ENCODE measurements at regions not wholly inside any gene's neighbourhood (a gene's known extent, or its start where the extent isn't known, plus 50 kb on each side); places are given as distances from the start of the nearest gene placed in this dataset.
A peak's percentile ranks its signal among the peaks of the same experiment; 100 is the strongest.
"Not testable (repeated sequence)": the region's sequence is repeated elsewhere in the genome, so short reads cannot be mapped to it uniquely, and the experiment has no call there.

- H3K27ac ChIP-seq (ENCODE audit: low read depth in 1 of 2, low read length in 2 of 2) = no peak overlapping the region
- H3K79me2 ChIP-seq (ENCODE audit: insufficient read depth, low read length) = no peaks in the 10 kb centered on the region
- Mint-ChIP-seq H3K9me3 (peaks cover 6 to 22% (median 16%) of the 10 kb centered on the region in 7 donors), H3K27me3 (ENCODE audit: low read depth in 3 of 3) (peaks cover 5 to 9% (median 8%) of the 10 kb centered on the region in 3 donors), H3K36me3 (no peaks in the 10 kb centered on the region), H3K27ac (peak overlapping the region in 1 of 7 donors; percentile 37), H3K4me3 (no peak overlapping the region), H3K4me1 (peaks cover 5% of the 10 kb centered on the region)
- DNase-seq = no peak
- intact Hi-C loops (cut with micrococcal nuclease) = no loop called here
- no peak overlapping the region for H3K9ac ChIP-seq (ENCODE audit: insufficient read depth, low read length, poor library complexity, severe bottlenecking)
- H3K4me2 ChIP-seq (replicated peaks; ENCODE audit: extremely low read depth, low read length, poor library complexity, severe bottlenecking) = no peak overlapping the region
- H4K20me1 ChIP-seq (ENCODE audit: insufficient read depth, low read length) = no peaks in the 10 kb centered on the region
- no peaks in the 10 kb centered on the region for H3K36me3 ChIP-seq (replicated peaks in 1 of 2; ENCODE audit: control insufficient read depth in 1 of 2, insufficient read depth in 2 of 2, low read length in 2 of 2)
- TF ChIP-seq CTCF (IDR thresholded peaks at IDR 0.05) = no peak
- no peaks in the 10 kb centered on the region for H3K27me3 ChIP-seq (ENCODE audit: control insufficient read depth in 2 of 2, insufficient read depth in 2 of 2, low read length in 2 of 2)
- no peak overlapping the region for H2AFZ ChIP-seq (ENCODE audit: insufficient read depth, low read depth, low read length, poor library complexity, severe bottlenecking)
- no peak overlapping the region for H3K4me3 ChIP-seq (replicated peaks in 1 of 3; ENCODE audit: low read depth in 2 of 3, low read length in 3 of 3)
- peaks cover 4 to 21% of the 10 kb centered on the region in 2 donors for H3K9me3 ChIP-seq (replicated peaks in 1 of 2; ENCODE audit: control insufficient read depth in 1 of 2, insufficient read depth in 1 of 2, low read length in 2 of 2)
- 85% methylated on average over 10 of the region's 11 CpGs for WGBS (ENCODE audit: insufficient coverage)
- no peaks in the 10 kb centered on the region for H3K4me1 ChIP-seq (ENCODE audit: control insufficient read depth in 1 of 2, insufficient read depth in 2 of 2, low read length in 2 of 2)
Measured at GRCh38 chr16:10280262-10281170, 98.3 kb upstream of the GRIN2A start.

GRCh38 chr16:10282367-10282766 lies 100.1 kb upstream of the GRIN2A start:
- no peak overlapping the region for H3K27ac Mint-ChIP-seq
- intact Hi-C loops (cut with micrococcal nuclease) = no loop called here
- H3K36me3 ChIP-seq (replicated peaks in 1 of 2; ENCODE audit: control insufficient read depth in 1 of 2, insufficient read depth in 2 of 2, low read length in 2 of 2) = no peaks in the 10 kb centered on the region

GRCh38 chr16:10283246-10283645 lies 101.0 kb upstream of the GRIN2A start:
- H3K4me1 Mint-ChIP-seq; H3K27me3 Mint-ChIP-seq (ENCODE audit: low read depth in 3 of 3); DNase-seq; H3K36me3 ChIP-seq (replicated peaks in 1 of 2; ENCODE audit: control insufficient read depth in 1 of 2, insufficient read depth in 2 of 2, low read length in 2 of 2); H3K4me3 Mint-ChIP-seq; H4K20me1 ChIP-seq (ENCODE audit: insufficient read depth, low read length); H3K27me3 ChIP-seq (ENCODE audit: control insufficient read depth in 2 of 2, insufficient read depth in 2 of 2, low read length in 2 of 2); H3K9ac ChIP-seq (ENCODE audit: insufficient read depth, low read length, poor library complexity, severe bottlenecking); H3K36me3 Mint-ChIP-seq; H3K4me2 ChIP-seq (replicated peaks; ENCODE audit: extremely low read depth, low read length, poor library complexity, severe bottlenecking); H2AFZ ChIP-seq (ENCODE audit: insufficient read depth, low read depth, low read length, poor library complexity, severe bottlenecking); H3K79me2 ChIP-seq (ENCODE audit: insufficient read depth, low read length); H3K9me3 ChIP-seq (replicated peaks in 1 of 2; ENCODE audit: control insufficient read depth in 1 of 2, insufficient read depth in 1 of 2, low read length in 2 of 2); intact Hi-C loops (cut with micrococcal nuclease); H3K4me1 ChIP-seq (ENCODE audit: control insufficient read depth in 1 of 2, insufficient read depth in 2 of 2, low read length in 2 of 2); H3K4me3 ChIP-seq (replicated peaks in 1 of 3; ENCODE audit: low read depth in 2 of 3, low read length in 3 of 3); H3K27ac ChIP-seq (ENCODE audit: low read depth in 1 of 2, low read length in 2 of 2): not testable (repeated sequence)
- WGBS (ENCODE audit: insufficient coverage) = 89% methylated on average over 8 of the region's 8 CpGs
- Mint-ChIP-seq H3K27ac (peak overlapping the region in 1 of 7 donors; percentile 61), H3K9me3 (peaks cover 0 to 13% (median 7%) of the 10 kb centered on the region in 7 donors)

More at GRCh38 chr16:10282367-10282766, 100.1 kb upstream of the GRIN2A start:
- H3K4me3 Mint-ChIP-seq = no peak overlapping the region
- no peak for DNase-seq
- H3K4me2 ChIP-seq (replicated peaks; ENCODE audit: extremely low read depth, low read length, poor library complexity, severe bottlenecking) = no peak overlapping the region
- H3K79me2 ChIP-seq (ENCODE audit: insufficient read depth, low read length) = no peaks in the 10 kb centered on the region
- H4K20me1 ChIP-seq (ENCODE audit: insufficient read depth, low read length) = no peaks in the 10 kb centered on the region
- H2AFZ ChIP-seq (ENCODE audit: insufficient read depth, low read depth, low read length, poor library complexity, severe bottlenecking) = no peak overlapping the region
- H3K9ac ChIP-seq (ENCODE audit: insufficient read depth, low read length, poor library complexity, severe bottlenecking) = no peak overlapping the region
- no peak overlapping the region for H3K4me3 ChIP-seq (replicated peaks in 1 of 3; ENCODE audit: low read depth in 2 of 3, low read length in 3 of 3)
- H3K9me3 ChIP-seq (replicated peaks in 1 of 2; ENCODE audit: control insufficient read depth in 1 of 2, insufficient read depth in 1 of 2, low read length in 2 of 2) = peaks cover 4 to 17% of the 10 kb centered on the region in 2 donors
- H3K4me1 Mint-ChIP-seq = no peaks in the 10 kb centered on the region
- WGBS (ENCODE audit: insufficient coverage) = 90% methylated on average over 2 of the region's 3 CpGs
- H3K36me3 Mint-ChIP-seq = no peaks in the 10 kb centered on the region
- H3K27me3 Mint-ChIP-seq (ENCODE audit: low read depth in 3 of 3) = peaks cover 5 to 9% (median 8%) of the 10 kb centered on the region in 3 donors
- no peak for TF ChIP-seq CTCF (IDR thresholded peaks at IDR 0.05)
- peaks cover 6 to 22% (median 14%) of the 10 kb centered on the region in 7 donors for H3K9me3 Mint-ChIP-seq
- no peaks in the 10 kb centered on the region for H3K4me1 ChIP-seq (ENCODE audit: control insufficient read depth in 1 of 2, insufficient read depth in 2 of 2, low read length in 2 of 2)
- H3K27me3 ChIP-seq (ENCODE audit: control insufficient read depth in 2 of 2, insufficient read depth in 2 of 2, low read length in 2 of 2) = no peaks in the 10 kb centered on the region
- no peak overlapping the region for H3K27ac ChIP-seq (ENCODE audit: low read depth in 1 of 2, low read length in 2 of 2)

All from CD14-positive monocyte (primary cell).